Stimulated activated CD4-positive, alpha-beta T cell treated with anti-CD3 and anti-CD28 coated beads, Interleukin-2, amount 100 ng/mL, for 24 hours (primary cell): ENCODE measurements at regions not wholly inside any gene's neighbourhood (a gene's known extent, or its start where the extent isn't known, plus 50 kb on each side); places are given as distances from the start of the nearest gene placed in this dataset.
A peak's percentile ranks its signal among the peaks of the same experiment; 100 is the strongest.
"Not testable (repeated sequence)": the region's sequence is repeated elsewhere in the genome, so short reads cannot be mapped to it uniquely, and the experiment has no call there.

ENCODE experiments used
- DNase-seq, 2 donors: peaks; one replicate each; pipeline ENCODE4 v3.0.0-alpha.2; 2020

GRCh38 chr20:5452691-5453090 lies 135.9 kb upstream of the PROKR2 start:
- not testable (repeated sequence) for DNase-seq

DNA sequence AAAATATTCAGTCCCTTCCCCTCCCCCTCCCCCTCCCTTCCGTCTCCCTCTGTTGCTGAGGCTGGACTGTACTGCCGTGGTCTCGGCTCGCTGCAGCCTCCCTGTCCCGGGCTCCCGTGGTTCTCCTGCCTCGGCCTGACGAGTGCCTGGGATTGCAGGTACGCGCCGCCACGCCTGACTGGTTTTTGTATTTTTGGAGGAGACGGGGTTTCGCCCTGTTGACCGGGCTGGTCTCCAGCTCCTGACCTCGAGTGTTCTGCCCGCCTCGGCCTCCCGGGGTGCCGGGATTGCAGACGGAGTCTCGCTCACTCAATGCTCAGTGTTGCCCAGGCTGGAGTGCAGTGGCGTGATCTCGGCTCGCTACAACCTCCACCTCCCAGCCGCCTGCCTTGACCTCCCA lies 135.5 kb upstream of the PROKR2 start:
- DNase-seq = not testable (repeated sequence)

GRCh38 chr20:5451643-5452210 lies 135.0 kb upstream of the PROKR2 start:
- no peak for DNase-seq

- DNase-seq = peak; percentile 68 to 72
Measured at GRCh38 chr20:5448449-5449118, 131.8 kb upstream of the PROKR2 start.

- DNase-seq = no peak
Measured at GRCh38 chr20:5447188-5447587, 130.4 kb upstream of the PROKR2 start.

DNA sequence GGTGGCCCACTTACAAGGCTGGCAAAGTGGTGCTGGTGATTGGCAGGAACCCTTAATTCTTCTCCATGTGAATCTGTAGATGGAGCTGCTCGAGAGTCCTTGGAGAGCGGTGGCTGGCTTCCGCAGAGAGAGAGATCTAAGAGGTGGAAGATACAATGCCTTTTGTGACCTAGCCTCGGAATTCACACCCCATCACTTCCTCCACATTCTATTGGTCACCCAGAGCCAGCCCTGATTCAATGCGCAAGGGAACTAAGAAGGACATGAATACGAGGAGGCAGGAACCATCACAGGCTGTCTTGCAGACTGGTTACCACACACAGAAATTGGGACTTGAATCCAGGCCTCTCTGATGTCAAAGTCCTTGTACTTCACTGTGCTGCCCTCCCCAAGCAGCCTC lies 128.9 kb upstream of the PROKR2 start:
- DNase-seq = no peak

- no peak for DNase-seq
Measured at GRCh38 chr20:5442101-5442500, 125.3 kb upstream of the PROKR2 start.

- no peak for DNase-seq
Measured at GRCh38 chr20:5434116-5434515, 117.4 kb upstream of the PROKR2 start.

- DNase-seq = no peak
Measured at GRCh38 chr20:5433352-5433751, 116.6 kb upstream of the PROKR2 start.

- DNase-seq = no peak
Measured at GRCh38 chr20:5432030-5432429, 115.3 kb upstream of the PROKR2 start.

DNA sequence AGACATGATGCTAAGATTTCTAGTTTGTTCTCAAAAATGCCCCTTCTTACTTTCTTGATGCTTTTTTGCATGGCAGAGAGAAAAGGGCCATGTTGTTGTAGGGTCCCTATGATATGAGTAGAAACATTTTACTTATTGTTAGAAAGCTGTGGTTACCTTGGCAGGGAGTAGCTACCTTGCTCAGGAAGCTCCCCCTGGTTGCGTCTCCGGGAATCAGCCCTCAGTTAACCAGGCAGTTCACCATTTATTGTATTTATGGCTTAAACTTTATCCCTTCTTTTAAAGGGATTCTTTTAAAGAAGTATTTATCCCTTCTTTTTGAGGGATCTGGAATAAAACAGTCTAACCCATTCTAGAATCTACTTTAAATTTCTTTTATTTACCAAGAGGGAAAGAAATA lies 113.9 kb upstream of the PROKR2 start:
- DNase-seq = no peak

DNA sequence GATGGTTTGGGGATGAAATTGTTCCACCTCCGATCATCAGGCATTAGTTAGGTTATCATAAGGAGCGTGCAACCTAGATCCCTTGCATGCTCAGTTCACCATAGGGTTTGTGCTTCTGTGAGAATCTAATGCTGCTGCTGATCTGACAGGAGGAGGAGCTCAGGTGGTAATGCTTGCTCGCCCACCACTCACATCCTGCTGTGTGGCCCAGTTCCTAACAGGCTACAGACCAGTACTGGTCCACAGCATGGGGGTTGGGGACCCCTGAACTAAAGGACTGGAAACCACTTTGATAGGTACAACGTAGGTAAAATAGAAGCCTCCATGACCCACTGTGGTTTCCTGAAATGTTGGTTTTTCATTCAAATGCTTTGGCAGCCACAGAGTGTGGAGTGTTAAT lies 109.3 kb upstream of the PROKR2 start:
- DNase-seq = no peak

DNA sequence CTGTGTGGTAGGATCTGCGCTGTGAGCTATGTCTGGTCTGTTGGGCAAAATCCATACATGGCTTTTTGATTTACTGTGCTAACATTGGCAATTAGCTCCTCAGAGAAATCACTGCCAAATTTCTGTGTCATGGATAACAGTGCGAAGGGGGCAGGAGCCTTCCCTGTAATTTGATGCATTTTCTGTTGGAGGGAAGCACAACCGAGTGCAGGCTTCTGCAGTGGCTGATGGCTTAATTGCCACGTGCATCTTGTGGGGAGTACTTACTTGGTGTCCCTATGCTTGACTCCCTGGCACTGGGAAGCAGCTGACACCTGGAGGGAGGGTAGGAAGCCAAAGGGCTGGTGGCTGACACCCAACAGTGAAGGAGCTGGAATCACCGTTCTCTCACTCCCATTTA lies 99.3 kb upstream of the PROKR2 start:
- no peak for DNase-seq

- DNase-seq = no peak
Measured at GRCh38 chr20:5413394-5413793, 96.6 kb upstream of the PROKR2 start.

DNA sequence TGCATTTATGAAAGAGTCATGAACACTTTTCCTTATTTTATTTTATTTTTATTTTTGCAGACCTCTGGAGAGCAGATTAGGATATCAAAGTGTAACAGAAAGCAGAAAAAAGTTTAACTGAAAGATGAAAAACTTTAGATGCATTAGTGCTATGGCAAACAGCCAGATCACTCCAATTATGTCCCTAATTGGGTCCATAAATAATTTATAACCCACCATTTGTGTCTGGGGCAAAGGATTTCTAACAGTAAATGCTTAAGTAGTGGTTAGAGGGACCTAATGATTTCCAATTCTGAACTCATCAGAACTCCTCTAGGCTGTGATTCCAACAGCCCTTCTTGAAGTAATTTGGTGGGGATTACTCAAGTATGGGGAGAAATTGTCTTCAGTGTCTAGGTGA lies 93.7 kb upstream of the PROKR2 start:
- DNase-seq = no peak

DNA sequence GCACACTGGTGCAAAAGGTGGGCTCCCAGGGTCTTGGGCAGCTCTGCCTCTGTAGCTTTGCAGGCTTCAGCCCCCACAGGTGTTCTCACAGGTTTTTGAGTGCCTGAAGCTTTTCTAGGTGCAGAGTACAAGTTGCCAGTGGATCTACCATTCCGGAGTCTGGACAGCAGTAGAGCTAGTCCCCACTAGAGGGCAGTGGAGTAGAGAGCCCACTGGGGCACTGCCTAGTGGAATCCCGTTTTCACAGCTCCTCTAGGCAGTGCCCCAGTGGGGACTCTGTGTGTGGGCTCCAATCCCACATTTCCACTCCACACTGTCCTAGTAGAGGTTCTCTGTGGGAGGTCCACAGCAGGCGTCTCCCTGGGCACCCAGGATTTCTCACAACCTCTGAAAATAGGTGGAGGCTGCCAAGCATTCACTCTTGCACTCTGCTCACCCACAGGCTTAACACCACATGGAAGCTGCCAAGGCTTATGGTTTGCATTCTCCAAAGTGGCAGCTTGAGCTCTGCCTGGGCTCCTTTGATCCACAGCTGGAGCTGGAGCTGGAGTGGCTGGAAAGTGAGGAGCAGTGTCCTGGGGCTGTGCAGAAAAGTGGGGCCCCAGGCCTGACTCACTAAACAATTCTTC lies 86.3 kb upstream of the PROKR2 start:
- peak in 1 of 2 donors; percentile 27 for DNase-seq

DNA sequence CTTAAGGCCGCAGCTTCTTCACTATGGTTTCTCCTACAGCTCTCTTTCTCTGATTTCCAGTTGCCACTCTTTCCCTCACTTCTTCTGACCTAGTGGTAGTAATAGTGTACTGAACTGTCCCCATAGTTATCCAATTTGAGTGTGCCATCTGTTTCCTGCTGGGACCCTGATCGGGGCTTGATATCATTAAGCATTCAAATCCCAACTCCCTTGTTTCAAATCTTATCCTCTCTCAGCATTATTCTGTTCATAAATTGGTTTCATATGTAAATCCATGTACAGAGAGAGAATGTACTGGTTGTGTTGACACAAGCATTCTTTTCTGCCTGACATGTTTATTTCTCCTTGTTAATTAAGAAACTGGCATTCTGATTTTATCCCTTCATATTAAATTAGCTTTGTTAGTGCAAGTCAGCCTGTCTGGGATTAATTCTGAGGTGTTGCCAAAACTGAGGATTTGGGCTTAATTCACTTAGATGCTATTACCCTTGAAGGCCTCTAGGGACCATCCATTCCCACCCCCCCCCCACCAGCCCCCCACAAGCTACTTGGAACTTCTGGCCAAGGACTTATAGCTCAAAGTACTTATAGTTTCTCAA lies 84.6 kb upstream of the PROKR2 start:
- no peak for DNase-seq

DNA sequence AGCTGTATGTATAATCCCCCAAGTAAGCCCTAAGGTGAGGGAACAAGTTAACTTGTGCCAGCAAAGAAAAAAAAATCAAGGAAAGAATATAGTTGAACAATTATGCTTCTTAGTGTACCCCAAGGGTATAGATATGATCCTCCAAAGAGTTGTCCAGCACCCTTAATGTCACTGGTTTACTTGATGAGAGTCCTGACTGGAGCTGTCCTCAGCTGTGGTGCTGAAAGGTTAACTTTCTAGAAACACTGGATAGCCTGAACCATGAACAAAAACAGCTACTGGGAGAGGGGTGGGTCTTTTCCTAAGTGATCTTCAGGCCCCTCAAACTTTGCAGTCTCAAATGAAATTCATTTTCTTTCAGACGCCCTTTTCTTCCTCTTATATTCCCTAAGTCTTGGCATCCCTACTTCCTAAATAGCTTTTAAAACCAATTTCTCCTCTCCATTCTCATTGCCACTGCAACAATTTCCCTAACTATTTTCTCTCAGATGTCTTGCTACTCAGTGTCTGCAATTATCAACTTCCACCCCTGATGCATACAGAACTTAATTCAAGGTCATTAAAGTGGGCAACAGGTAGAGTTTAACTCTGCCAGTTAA lies 83.5 kb upstream of the PROKR2 start:
- DNase-seq = no peak

- no peak for DNase-seq
Measured at GRCh38 chr20:5397393-5397792, 80.6 kb upstream of the PROKR2 start.

DNA sequence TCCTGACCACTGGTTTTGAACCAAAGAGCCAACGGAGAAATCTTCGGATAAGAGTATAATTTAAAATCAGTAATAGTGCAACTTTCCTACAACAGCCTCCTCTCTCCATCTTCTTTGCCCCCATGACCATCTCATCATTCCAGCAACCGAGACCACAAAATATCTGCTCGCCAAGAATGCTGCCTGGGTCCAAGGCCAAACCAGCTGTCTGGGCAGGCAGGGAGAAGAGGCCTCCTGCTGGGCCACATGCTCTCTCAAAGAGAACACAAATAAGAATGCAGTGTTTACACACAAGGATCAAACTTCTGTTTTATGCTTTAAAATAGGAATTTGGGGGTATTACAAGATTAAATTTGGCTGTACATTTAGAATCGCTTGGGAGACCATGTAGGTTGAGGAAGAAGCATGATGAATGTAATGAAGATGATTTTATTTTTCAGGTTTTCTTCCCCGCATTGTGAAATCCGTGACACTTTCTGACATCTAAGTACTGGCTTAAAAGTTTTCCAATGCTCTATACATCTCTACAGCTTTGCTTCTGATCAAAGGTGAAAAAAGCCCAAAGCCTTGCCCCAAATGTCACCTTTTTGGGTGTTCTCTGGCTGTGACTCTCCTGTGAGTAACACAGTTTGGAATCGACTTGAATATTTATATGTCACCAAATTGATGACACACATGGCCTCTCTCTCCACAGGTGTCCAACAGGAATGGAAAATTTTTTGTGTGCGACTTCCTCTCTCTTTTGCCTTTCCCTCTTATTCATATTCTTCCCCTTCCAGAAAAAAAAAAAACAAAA lies 79.4 kb upstream of the PROKR2 start:
- no peak for DNase-seq

DNA sequence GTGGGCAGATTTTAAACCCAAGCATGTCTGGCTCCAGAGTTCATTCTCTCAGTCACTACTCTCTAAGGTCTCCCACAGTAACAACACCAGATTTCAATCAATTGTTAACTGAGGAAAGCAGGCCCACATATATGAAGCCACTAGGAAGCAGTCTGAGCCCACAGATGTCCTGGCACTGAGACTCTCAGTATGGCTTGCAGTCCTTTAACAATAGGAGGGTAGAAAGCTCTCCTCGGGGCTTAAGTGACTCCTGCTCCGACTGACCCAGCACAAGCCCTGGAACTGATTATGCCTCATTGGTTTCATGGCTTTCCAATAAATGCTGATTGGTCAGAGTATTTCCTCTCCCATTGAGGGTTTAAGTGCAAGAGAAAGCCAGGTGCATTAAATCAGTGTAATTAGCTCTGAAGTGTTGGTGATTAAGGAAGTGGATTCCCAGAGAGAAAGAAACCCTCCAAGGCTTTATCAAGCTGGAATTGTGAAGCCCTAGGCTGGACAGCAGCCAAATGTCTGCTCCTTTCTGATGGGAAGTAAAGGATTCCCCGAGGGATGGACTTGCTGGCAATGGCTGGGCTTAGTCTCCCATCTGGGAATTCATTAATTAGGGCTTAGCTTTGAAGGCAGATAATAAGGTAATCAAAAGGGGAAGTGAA lies 76.6 kb upstream of the PROKR2 start:
- DNase-seq = no peak

GRCh38 chr20:5390720-5391119 lies 74.0 kb upstream of the PROKR2 start:
- DNase-seq = no peak
